HepG2 (cell line): ENCODE measurements at regions not wholly inside any gene's neighbourhood (a gene's known extent, or its start where the extent isn't known, plus 50 kb on each side); places are given as distances from the start of the nearest gene placed in this dataset.

Experiments used
- CHCHD3 ChIP-seq: sonication (generic); formaldehyde crosslinking; IDR thresholded peaks from 2 replicates; pipeline ENCODE4 v1.8.0; 2022; ENCODE audit warnings: mild to moderate bottlenecking, missing genetic modification reagents, moderate library complexity
- CREB3 ChIP-seq: sonication (generic); formaldehyde crosslinking; IDR thresholded peaks from 2 replicates; pipeline ENCODE4 v1.5.0; 2020; ENCODE audit warnings: missing genetic modification reagents
- CTCF ChIP-seq: sonication (generic); formaldehyde crosslinking; IDR thresholded peaks from 2 replicates; pipeline ENCODE4 v1.5.0; 2020; ENCODE audit warnings: mild to moderate bottlenecking, missing genetic modification reagents, moderate library complexity
- EP300 ChIP-seq, 3 experiments: sonication (generic) in 1 of 3; formaldehyde crosslinking in 1 of 3; IDR thresholded peaks; 2 replicates each; pipeline versions ENCODE4 v1.5.1 to v1.6.1; 2011 to 2020; ENCODE audit warnings: low read depth in 2 of 3, low read length in 2 of 3, borderline replicate concordance in 1 of 3, improper control_type of control experiment in 1 of 3, mild to moderate bottlenecking in 1 of 3, missing genetic modification reagents in 1 of 3, moderate library complexity in 1 of 3
- FOXA1 ChIP-seq, 2 experiments: fragments of 450-650 bp in 1 of 2; sonication (generic) in 1 of 2; formaldehyde crosslinking in 1 of 2; IDR thresholded peaks; 2 replicates each; pipeline versions ENCODE4 v1.4.0 to v1.6.1; 2016 to 2020; ENCODE audit warnings: missing genetic modification reagents in 1 of 2
- KDM3A ChIP-seq: IDR thresholded peaks from 2 replicates; pipeline ENCODE4 v1.6.1; 2018; ENCODE audit warnings: low read depth, missing compliant biosample characterization
- MNT ChIP-seq: fragments of 450-650 bp; IDR thresholded peaks from 2 replicates; pipeline ENCODE4 v1.6.1; 2016
- MXI1 ChIP-seq: IDR thresholded peaks from 3 replicates; pipeline ENCODE4 v1.6.1; 2012; ENCODE audit warnings: low read depth, low read length, inconsistent platforms, borderline replicate concordance
- NR2F6 ChIP-seq, 2 experiments: IDR thresholded peaks; 2 replicates each; pipeline ENCODE4 v1.6.1; 2016; ENCODE audit warnings: antibody characterized with exemption in 1 of 2, mild to moderate bottlenecking in 1 of 2
- REST ChIP-seq, 2 experiments: IDR thresholded peaks; 2 replicates each; pipeline ENCODE4 v1.6.1; 2011 to 2012; ENCODE audit warnings: low read length in 2 of 2, borderline replicate concordance in 1 of 2, low read depth in 1 of 2, mild to moderate bottlenecking in 1 of 2, moderate library complexity in 1 of 2
- STAT5B ChIP-seq: sonication (generic); formaldehyde crosslinking; IDR thresholded peaks from 2 replicates; pipeline ENCODE4 v1.4.0; 2020; ENCODE audit warnings: missing genetic modification reagents
- ZNF687 ChIP-seq: sonication (generic); formaldehyde crosslinking; IDR thresholded peaks from 2 replicates; pipeline ENCODE4 v1.5.1; 2020; ENCODE audit warnings: mild to moderate bottlenecking, missing genetic modification reagents, moderate library complexity
- ZNF768 ChIP-seq: sonication (generic); formaldehyde crosslinking; IDR thresholded peaks from 2 replicates; pipeline ENCODE4 v1.4.0; 2020; ENCODE audit warnings: missing genetic modification reagents

- TF ChIP-seq CHCHD3 (CRISPR knock-in tag) (no peak), NR2F6 (IDR thresholded peaks at IDR 0.05) (no peak), NR2F6 (CRISPR knock-in tag; IDR thresholded peaks at IDR 0.05) (no peak), ZNF687 (CRISPR knock-in tag) (no peak), REST (IDR thresholded peaks at IDR 0.05; ENCODE audit: borderline replicate concordance in 1 of 2, low read depth in 1 of 2, low read length in 2 of 2) (no peak), KDM3A (no peak), MNT (no peak), MXI1 (no peak), CTCF (no peak), ZNF768 (CRISPR knock-in tag) (no peak), FOXA1 (IDR thresholded peaks at IDR 0.05) (no peak), FOXA1 (CRISPR knock-in tag; IDR thresholded peaks at IDR 0.05) (no peak), CREB3 (CRISPR knock-in tag) (no peak), EP300 (IDR thresholded peaks at IDR 0.05; ENCODE audit: low read depth in 2 of 2, low read length in 2 of 2) (no peak), EP300 (CRISPR knock-in tag; IDR thresholded peaks at IDR 0.05; ENCODE audit: borderline replicate concordance) (no peak), STAT5B (CRISPR knock-in tag) (no peak)
Measured at GRCh38 chr7:112933598-112933997, 143.4 kb upstream of the TMEM168 start.
